ENCODE measurements at regions not wholly inside any gene's neighbourhood (a gene's known extent, or its start where the extent isn't known, plus 50 kb on each side); places are given as distances from the start of the nearest gene placed in this dataset.

DNA sequence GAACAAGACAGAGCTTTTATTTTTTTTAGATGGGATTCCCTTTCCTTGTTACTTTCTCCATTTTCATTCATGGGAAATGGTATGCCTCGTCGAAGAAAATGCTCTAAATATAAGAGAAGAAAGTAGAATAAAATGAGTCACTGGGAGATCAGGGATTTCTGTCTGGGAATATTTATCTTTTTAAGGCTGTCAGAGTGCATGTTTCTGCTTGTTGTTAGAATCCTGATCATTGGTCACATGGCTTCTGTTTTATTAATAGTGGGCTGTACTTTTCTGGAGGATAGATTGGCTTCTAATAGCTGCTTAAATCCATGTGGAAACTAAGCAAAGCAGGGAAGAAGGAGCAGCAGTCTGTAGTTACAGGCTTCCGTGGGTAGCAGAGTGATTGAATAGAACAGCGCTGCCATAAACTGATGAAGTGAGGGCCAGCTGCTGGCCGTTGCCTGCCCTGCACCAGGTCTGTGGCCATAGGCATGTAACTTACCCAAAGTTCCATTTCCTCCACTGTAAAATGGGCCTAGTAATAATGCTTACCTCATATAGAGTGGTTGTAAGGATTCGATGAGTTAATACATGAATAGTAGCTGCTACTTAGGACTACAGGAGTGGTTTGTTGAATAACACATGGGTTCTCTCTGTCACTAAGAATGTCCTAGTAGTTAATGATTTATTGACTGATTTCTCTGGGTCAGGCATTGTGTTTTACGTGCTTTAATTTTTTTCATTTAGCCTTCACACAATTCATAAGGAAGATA is 289.9 kb downstream of the SATB1 start:
- Histone ChIP-seq H3K36me3 (ENCODE audit: insufficient read depth) (no peaks in the 10 kb centered on the region), H3K27me3 (ENCODE audit: insufficient read depth) (no peaks in the 10 kb centered on the region), H3K4me3 (no peak overlapping the region), H3K27ac (ENCODE audit: low read depth) (no peak overlapping the region), H3K9me2 (ENCODE audit: insufficient read depth) (peaks cover 6% of the 10 kb centered on the region), H3K79me2 (replicated peaks; ENCODE audit: insufficient read depth) (no peaks in the 10 kb centered on the region), H4K20me1 (replicated peaks; ENCODE audit: insufficient read depth) (no peaks in the 10 kb centered on the region; the same call in 1 of the 2 replicates), H3F3A (replicated peaks; ENCODE audit: low read depth) (no peaks in the 10 kb centered on the region), H3K4me2 (no peak overlapping the region), H3K4me1 (ENCODE audit: insufficient read depth) (peaks cover 11% of the 10 kb centered on the region), H2AFZ (no peak overlapping the region)
- Mint-ChIP-seq H3K4me3 (no peak overlapping the region), H3K4me1 (peaks cover 10% of the 10 kb centered on the region), H3K36me3 (ENCODE audit: low read depth) (no peaks in the 10 kb centered on the region), H3K27ac (no peak overlapping the region), H3K27me3 (ENCODE audit: insufficient read depth, low read depth, poor library complexity) (no peaks in the 10 kb centered on the region), H3K9me3 (no peaks in the 10 kb centered on the region)
- DNase-seq (ENCODE audit: low spot score): no peak
- no peak for ATAC-seq
- no peak for TF ChIP-seq ZNF114 (CRISPR knock-in tag; IDR thresholded peaks at IDR 0.05)
- no peak for TF ChIP-seq STAT1 (IDR thresholded peaks at IDR 0.05; ENCODE audit: unreplicated experiment)
- no peak for TF ChIP-seq EZH2phosphoT487 (IDR thresholded peaks at IDR 0.05; ENCODE audit: unreplicated experiment)
- TF ChIP-seq ZNF331 (CRISPR knock-in tag; IDR thresholded peaks at IDR 0.05; ENCODE audit: low read depth): no peak
- no peak for TF ChIP-seq ZNF462 (CRISPR knock-in tag; IDR thresholded peaks at IDR 0.05)
- no peak for TF ChIP-seq EZH2 (IDR thresholded peaks at IDR 0.05; ENCODE audit: low read depth, unreplicated experiment)
- TF ChIP-seq, protein P1, sequence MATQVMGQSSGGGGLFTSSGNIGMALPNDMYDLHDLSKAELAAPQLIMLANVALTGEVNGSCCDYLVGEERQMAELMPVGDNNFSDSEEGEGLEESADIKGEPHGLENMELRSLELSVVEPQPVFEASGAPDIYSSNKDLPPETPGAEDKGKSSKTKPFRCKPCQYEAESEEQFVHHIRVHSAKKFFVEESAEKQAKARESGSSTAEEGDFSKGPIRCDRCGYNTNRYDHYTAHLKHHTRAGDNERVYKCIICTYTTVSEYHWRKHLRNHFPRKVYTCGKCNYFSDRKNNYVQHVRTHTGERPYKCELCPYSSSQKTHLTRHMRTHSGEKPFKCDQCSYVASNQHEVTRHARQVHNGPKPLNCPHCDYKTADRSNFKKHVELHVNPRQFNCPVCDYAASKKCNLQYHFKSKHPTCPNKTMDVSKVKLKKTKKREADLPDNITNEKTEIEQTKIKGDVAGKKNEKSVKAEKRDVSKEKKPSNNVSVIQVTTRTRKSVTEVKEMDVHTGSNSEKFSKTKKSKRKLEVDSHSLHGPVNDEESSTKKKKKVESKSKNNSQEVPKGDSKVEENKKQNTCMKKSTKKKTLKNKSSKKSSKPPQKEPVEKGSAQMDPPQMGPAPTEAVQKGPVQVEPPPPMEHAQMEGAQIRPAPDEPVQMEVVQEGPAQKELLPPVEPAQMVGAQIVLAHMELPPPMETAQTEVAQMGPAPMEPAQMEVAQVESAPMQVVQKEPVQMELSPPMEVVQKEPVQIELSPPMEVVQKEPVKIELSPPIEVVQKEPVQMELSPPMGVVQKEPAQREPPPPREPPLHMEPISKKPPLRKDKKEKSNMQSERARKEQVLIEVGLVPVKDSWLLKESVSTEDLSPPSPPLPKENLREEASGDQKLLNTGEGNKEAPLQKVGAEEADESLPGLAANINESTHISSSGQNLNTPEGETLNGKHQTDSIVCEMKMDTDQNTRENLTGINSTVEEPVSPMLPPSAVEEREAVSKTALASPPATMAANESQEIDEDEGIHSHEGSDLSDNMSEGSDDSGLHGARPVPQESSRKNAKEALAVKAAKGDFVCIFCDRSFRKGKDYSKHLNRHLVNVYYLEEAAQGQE (IDR thresholded peaks at IDR 0.05; ENCODE audit: unreplicated experiment): no peak
- no peak for TF ChIP-seq CREB1 (CRISPR knock-in tag; IDR thresholded peaks at IDR 0.05; ENCODE audit: low read depth)
- TF ChIP-seq CTCF (conservative IDR thresholded peaks at IDR 0.05; ENCODE audit: low read depth in 2 of 2): no peak
- no peak for TF ChIP-seq POLR2AphosphoS5 (IDR thresholded peaks at IDR 0.05; ENCODE audit: low read depth)
- TF ChIP-seq JUNB (IDR thresholded peaks at IDR 0.05; ENCODE audit: unreplicated experiment): no peak
